Islet of Langerhans (tissue), 1 donor: ENCODE measurements at regions not wholly inside any gene's neighbourhood (a gene's known extent, or its start where the extent isn't known, plus 50 kb on each side); places are given as distances from the start of the nearest gene placed in this dataset.
"Not testable (repeated sequence)": the region's sequence is repeated elsewhere in the genome, so short reads cannot be mapped to it uniquely, and the experiment has no call there.

Experiments used
- FAIRE-seq: peaks from one replicate; lab custom pipeline; 2011; peaks lifted over from hg19 to GRCh38; lab: Jason Lieb, UNC

DNA sequence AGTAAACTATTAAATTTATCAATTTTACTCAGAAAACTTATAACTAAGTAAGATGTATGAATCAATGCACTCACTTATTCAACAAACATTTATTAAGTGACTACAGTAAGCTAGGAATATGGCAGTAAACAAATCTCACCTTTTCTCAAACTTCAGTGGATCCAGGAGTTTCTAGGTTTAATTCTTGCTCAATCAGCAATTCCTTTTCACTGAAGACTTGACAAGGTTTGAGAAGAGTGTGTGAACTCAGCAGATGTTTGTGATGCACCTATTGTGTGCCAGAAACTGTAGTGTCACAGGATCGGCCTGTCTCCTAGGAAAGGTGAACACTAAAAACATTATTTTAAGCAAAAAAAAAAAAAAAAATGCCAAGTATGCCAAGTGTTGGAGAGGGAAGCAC is 167.8 kb downstream of the ALG10 start:
- FAIRE-seq, result no peak

DNA sequence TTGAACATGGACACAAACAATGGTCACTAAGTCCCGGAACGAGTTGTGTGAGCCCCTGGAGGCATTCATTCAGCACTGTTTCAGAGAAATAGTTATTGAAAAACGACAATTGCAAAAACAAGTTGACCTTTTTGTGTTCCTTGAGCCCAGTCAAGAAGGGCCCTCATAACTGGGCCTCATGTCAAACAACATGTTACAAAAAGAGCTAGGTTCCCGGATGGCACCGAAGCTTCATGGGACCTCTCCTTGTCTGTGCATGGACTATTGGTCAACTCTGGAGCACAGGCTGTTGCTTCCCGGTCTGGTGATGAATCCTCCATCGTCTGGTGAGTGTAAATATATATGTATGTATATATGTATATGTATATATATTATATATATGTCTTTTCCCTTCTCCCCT is 176.6 kb downstream of the ALG10 start:
- no peak for FAIRE-seq

DNA sequence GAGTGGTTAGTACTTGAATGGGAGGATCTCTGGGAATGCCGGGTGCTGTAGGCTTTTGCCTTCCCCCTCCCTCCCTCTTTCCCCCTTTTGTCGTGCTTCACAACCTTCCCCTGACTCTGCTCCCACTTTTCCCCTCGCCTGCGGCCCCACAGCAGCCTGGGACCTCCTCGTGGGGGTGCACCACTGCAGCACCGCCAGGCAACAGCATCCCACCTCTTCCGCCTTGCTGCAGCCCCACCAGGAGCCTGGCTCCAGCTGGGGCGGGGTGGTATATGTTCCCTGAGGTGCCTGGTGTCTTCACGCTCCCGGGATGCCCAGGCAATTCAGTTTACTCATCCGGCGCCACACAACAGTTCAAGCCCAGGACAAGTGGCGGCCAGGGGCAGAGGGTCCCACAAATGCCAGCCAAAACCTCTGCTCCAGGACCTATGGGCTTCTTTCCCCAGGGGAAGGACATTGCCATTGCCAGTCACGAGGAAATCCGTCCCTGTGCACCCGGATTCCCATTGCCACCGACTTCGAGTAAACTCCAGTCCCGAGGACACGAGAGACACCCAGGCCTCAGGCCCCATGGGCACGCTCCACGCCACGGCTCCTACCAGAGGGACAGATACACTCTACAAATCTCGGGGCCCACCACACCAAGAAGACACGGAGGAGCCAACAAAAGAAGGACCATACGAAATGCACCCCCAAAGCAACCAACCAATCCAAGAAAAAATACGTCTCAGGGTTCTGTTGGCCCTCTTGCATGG is 181.7 kb downstream of the ALG10 start:
- FAIRE-seq, result no peak

DNA sequence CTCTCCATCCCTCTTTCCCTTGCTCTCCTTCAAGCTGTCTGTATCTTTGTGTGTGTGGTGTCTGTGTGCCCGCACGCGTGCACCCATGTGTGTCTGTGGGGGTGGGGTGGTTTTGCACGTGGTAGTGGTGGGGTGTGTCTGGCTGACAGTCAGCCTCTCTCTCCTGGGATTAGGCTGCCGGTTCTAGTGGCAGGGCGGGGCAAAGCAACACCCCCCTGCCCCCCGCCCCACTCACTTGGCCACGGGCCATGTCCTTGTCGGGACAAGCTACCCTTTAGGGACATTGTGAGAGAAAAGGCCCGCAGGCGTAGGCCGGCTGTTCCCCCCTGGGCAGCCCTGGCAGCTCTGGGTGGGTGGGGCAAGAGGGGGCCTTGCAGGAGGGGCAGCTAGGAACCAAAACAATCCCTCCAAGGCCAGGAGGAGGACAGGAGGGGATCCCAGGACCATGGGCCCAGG is 182.6 kb downstream of the ALG10 start:
- no peak for FAIRE-seq

DNA sequence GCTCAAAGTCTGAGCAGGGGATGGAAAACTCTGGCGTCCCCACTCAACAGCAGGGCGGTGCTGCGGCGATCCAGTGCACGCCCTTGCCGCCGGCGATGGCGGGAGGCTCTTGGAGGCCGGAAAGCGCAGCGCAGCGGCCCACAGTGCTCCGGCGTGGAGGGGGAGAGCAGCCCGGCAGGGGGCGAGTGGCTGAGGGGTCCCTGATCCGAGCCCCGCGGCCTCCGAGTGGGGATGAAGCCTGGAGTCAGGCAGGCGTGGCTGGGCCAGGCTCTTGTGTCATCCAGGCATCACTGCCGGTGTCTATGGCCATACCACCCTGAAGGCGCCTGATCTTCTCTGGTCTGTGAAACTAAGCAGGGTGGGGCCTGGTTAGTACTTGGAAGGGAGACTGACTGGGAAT is 183.1 kb downstream of the ALG10 start:
- no peak for FAIRE-seq

DNA sequence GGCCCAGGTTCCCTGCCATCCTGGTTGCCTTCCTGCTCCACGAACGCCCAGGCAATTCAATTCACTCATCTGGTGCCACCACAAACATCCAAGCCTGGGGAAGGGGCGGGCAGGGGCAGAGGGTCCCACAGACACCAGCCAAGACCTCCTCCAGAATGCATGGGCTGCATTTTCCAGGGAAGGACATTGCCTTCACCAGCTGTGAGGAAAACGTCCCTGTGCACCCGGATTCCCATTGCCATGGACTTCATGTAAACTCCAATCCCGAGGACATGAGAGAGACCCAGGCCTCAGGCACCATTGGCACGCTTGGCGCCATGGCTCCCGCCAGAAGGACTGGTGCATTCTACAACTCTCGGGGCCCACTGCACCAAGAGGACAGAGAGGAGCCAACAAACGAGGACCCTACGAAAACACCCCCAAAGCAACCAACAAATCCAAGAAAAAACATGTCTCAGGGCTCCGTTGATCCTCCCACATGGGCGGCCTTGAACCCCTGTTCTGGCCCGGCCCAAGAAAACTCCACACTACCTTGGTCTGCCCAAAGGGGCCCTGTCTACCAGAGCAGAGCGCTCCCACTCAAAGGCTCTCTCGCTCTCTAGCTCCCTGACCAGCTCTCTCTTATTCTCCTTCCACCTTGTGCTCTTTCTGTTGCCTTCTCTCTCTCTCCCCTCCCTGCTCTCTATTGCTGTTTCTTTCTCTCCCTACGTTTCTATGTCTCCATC is 183.9 kb downstream of the ALG10 start:
- FAIRE-seq, result no peak

DNA sequence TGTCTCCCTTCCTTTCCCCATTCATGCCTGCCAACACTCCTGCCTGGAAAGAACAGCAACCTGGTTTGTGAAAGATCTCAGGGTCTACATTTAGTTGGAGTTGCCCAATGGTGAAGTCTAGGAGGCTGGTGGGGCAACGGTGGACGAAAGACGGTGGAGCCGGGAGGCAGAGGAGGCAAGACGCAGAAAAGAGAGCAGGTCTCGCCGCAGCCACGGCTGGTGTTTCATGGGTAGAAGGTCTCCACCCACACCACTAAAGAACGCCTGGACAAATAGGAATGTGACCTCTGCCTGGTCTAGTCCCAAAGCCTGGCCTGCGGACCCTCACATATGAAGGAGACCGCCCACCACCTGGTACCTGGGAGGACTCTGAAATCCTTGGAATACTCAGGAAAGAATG is 185.6 kb downstream of the ALG10 start:
- no peak for FAIRE-seq

DNA sequence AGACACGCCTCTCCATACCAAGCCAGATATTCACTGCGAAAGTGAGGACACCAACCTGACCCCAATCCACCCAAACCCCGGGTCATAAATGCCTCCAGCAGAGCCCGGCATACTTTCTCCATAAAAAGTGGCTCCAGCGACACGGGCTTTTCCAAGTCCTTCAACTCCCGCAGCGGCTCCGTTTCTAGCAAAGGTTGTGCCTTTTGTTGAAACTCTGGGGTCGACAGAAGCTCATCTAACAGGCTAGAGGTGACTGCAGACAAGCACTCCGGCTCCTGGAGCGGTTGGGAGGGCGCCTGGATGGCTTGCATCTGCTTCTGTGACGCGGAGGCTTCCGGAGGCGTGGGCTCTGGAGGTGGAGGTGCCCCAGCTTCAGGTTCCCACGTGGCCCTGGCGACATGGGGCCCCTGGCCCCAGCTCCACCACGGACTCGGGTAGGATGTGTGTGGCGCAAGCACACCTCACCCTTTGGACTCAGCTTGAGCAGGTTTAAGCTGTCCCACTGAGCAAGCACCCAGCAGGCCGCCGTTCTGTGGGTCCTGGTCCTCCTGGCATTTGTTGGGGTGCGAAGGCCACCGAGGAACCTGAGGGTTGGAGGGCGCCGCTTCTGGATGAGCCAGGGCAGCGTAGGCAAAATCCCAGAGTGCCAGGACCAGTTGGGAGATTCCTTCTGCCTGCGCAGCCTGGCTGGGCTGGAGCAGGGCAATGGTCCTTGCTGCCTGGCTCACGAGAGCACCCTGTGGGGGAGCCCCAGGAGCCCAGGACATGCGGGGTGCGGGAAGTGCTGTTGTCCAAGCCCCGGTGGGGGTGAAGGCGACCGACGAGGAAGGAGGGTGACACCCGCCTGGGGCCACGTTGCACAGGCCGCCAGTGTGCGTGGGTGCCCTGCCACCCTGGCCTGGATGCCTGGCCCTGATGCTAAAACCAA is 186.3 kb downstream of the ALG10 start:
- FAIRE-seq, result no peak

DNA sequence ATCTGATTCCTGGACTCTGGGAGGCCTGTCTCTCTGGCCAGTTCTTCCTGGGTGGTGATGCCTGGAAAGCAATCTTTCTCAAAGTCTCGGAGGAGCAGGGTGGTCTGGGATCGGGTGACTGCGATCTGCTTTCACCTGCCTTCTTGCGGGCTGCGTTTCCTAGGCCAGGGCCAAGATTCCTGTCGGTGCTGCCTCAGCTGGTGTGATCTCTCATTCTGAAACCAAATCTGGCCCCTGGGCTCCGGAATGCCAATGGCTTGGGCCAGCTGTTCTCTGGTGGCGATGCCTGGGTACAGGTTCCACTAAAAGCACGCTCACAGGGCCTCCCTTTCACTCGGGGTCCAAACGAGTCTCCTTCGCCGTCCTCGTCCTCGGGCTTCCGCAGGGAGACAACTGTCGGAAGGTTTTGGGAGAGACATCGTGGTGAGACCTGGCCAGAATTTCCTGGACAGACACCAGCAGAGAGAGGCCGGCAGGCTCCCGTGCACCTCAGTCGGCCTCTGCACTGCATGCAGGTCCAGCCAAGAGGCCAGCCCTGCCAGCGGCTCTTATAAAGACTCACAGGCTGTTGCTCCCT is 187.1 kb downstream of the ALG10 start:
- FAIRE-seq, result no peak

DNA sequence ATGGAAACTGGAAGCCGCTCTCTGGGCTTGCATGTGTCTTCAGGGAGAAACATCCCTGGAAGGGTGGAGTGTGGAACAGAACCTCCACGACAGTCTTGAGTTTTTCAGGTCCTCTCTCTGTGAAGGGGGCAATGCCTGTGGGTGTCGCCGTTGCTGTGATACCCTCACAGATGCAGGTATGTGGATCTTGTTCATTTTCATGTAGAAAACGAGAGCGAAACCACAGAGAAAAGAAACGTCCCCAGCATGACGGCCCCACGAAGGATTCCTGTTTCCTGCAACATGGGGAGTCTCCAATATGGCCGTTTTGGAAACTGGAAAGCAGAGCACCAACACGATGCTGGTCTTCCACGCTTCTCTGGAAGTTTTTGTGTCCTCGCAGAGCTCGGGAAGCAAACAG is 187.9 kb downstream of the ALG10 start:
- no peak for FAIRE-seq

DNA sequence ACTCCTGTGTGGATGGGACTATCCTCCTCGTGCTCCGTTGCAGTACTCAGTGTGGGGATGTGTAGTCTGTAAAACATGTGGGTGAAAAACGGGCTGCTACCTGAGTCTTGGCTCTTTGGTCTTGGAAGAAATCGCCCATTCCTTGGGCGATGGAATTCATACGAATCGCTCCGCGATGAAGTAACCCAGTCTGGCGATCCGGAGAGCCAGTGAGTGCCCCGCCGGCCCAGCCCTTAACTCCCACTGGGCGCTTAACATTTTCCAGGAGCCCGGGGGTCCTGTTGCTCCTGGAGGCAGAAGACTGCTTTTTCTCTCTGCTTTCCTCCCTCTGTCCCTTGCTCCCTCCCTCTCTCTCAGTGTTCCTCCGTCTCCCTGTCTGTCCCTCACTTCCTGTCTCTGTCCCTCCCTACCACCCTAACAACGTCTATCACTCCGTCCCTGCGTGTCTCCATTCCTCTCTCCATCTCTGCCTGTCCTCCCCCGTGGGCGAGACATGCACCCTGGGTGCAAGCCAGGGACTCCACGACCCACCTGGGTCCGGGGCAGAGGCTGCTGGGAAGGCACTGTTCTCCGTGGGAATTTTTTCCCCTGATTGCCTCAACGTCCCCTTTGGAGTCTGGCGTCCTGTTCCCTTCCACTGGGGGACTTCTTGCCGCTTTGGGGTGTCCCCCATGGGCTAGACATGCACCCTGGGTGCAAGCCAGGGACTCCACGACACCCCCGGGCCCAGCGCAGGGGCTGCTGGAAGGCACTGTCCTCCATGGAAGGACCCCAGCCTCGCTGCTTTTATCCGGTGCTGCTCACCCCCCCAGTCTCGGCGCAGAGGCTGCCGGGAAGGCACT is 188.6 kb downstream of the ALG10 start:
- no peak for FAIRE-seq

DNA sequence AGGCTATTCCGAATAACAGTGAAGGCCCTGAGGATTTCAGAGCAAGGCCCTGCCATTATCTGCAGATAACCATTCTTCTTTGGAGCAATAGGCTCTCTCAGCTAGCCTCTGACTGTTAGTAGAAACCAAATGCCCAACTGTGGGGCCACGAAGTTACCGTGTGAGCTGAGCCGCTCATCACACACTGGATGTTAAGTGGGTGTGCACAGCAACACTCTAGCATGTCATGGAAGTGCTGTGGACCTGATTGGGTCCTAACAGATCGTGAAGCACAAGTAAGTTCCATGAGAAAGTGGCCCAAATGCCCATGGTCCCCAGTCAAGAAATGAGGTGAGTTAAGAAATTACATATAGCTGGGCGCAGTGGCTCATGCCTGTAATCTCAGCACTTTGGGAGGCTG is 190.4 kb downstream of the ALG10 start:
- FAIRE-seq, result no peak

DNA sequence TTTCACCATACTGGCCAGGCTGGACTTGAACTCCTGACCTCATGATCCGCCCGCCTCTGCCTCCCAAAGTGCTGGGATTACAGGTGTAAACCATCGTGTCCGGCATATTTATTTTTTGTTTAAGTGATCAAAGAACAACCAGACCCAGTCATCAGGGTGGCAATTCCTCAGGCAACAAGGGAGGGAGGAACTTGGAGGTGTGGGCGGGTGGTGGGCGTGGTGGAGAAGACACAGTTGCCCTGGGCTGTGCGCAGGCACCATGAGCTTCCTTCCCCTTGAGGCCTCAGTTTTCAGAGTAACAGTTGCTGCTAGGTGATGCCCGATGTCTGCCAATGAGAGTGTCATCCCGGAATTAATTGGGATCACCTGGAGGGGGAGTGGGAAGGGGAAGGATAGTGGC is 191.7 kb downstream of the ALG10 start:
- no peak for FAIRE-seq

DNA sequence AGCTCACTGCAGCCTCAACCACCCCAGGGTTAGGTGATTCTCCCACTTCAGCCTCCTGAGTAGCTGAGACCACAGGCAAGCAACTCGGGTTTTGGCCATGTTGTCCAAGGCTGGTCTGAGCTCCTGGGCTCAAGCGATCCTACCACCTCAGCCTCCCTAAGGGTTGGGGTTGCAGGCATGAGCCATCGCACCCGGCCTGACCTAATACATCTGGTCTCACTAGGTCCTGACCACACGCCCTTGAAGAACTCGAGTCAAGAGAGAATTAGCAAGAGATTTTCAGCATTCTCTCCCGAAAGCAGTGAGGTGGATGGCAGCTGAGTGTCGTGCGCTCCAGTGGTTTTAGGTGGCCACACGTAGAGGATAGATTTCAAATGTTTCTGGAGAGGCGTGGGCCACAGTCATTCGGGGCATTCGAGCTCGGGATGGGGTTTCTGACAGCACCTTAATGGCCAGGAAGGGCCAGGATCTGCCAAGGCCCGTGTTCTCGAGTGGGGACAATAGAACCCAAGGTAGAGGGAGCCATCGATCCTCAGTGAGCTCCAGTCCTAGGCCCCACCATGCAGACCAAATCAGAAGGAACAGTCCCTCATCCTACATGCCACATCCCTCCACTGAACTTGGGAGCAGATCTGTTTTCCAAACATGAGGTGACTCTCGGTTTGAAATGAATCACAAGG is 193.1 kb downstream of the ALG10 start:
- FAIRE-seq, result no peak

DNA sequence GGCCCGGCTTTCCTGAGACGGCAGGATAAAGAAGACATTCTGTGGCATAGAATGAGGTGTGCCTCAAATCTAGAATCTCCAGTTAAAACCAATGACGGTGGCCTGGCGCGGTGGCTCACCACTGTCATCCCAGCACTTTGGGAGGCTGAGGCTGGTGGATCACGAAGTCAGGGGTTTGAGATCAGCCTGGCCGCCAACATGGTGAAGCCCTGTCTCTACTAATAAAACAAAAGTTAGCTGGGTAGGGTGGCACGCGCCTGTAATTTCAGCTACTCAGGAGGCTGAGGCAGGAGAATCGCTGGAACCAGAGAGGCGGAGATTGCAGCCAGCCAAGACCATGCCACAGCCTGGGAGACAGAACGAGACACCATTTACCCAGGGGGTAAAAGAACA is 193.6 kb downstream of the ALG10 start:
- no peak for FAIRE-seq

DNA sequence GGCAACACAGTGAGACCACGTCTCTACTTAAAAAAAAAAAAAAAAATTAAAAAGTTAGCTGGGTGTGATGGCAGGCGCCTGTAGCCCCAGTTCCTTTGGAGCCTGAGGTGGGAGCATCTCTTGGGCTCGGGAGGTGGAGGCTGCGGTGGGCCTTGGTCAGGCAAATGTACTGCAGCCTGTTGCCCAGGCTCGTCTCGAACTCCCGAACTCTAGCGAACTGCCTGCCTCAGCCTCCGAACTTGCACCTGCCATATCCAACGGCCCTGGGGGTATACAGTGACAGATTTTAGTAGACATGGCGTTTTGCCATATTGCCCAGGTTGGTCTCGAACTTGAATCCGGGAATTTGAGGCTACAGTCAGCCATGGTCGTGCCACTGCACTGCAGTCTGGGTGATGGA is 195.4 kb downstream of the ALG10 start:
- FAIRE-seq, result no peak

DNA sequence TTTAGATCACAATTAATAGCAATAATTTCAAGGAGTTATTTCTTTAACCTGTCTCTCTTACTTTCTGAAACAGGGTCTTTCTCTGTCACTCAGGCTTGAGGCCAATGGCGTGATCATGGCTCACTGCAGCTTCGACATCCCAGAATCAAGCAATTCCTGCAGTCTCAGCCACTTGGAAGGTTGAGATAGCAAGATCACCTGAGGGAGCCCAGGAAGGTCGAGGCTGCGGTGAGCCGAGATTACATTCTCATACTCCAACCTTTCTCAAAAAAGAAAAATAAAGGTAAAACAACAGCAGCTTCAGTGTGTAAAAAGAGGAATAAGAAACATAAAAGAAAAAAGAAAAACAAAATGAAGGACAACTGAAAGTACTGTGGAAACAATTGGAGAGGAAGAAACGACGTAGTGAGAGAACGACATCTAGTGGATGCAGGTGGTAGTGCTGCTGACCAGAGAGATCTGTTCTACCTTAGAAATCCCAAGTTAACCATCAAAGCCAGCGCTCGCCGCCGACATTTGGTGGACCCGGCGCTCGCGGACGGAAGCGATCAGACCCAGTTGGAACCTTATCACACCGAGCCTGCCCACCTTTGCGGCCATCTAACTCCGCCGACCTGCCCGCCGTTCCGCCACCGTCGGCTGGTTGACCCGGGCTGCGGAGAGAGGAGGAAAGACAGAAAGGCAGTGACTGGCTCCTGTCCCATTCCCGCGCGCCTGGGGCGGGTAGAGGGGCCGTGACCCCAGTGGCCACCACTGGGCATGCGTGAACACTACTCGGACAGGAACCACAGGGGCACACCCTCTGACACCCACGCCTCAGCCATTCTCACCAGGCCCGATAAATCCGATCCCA is 196.1 kb downstream of the ALG10 start:
- no peak for FAIRE-seq

DNA sequence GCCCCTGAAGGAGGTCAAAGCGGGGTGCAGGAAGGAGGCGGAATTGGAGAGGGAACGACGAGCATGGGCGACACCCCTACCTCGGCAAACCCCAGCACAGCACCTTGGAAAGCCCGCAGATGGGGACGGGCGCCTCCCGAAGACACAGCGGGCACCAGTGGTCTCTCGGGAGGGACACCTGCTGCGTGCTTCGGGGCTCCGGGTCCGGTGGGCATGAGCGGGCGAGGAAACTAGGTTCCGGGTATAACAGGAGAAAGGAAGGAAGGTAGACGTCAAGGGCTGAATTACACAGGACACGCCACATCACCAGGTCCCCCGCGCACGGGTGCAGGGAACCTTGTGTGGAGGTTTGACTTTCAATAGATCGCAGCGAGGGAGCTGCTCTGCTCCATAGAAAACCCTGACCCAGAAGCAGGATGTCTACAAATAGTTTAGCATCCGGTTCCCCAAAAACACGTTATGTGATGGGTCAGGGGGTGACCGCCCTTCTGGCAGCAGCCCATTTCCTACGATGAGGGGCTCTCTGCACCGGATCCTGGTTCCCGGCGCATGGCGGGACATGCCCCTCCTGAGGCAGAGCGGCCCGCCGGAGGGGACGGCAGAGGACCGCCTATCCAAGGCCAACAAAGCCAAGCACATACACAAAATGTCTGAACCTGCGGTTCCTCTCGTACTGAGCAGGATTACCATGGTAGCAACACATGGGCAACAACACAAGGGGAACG is 196.9 kb downstream of the ALG10 start:
- no peak for FAIRE-seq

DNA sequence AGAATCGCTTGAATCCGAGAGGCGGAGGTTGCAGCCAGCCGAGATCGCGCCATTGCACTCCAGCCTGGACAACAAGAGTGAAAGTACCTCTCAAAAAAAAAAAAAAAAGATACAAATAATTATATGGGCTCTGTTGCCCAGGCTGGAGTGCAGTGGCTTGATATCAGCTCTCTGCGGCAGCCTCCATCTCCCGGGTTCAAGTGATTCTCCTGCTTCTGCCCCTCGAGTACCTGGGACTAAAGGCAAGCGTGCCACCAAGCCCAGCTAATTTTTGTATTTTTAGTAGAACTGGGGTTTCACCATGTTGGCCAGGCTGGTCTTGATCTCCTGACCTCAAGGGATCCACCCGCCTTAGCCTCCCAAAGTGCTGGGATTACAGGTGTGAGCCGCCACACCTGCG is 197.8 kb downstream of the ALG10 start:
- not testable (repeated sequence) for FAIRE-seq
